ENCODE measurements at regions not wholly inside any gene's neighbourhood (a gene's known extent, or its start where the extent isn't known, plus 50 kb on each side); places are given as distances from the start of the nearest gene placed in this dataset.

- TF ChIP-seq EZH2 (IDR thresholded peaks at IDR 0.05; ENCODE audit: low read depth, unreplicated experiment) (no peak), CTCF (conservative IDR thresholded peaks at IDR 0.05; ENCODE audit: low read depth in 2 of 2) (no peak), STAT1 (IDR thresholded peaks at IDR 0.05; ENCODE audit: unreplicated experiment) (no peak), POLR2AphosphoS5 (IDR thresholded peaks at IDR 0.05; ENCODE audit: low read depth) (no peak), JUNB (IDR thresholded peaks at IDR 0.05; ENCODE audit: unreplicated experiment) (no peak), REST (IDR thresholded peaks at IDR 0.05; ENCODE audit: unreplicated experiment) (no peak), ETS1 (IDR thresholded peaks at IDR 0.05) (no peak), CREB1 (CRISPR knock-in tag; IDR thresholded peaks at IDR 0.05; ENCODE audit: low read depth) (no peak), EZH2phosphoT487 (IDR thresholded peaks at IDR 0.05; ENCODE audit: unreplicated experiment) (no peak), NANOG (IDR thresholded peaks at IDR 0.05; ENCODE audit: borderline replicate concordance) (no peak), ZNF331 (CRISPR knock-in tag; IDR thresholded peaks at IDR 0.05; ENCODE audit: low read depth) (no peak), ZNF462 (CRISPR knock-in tag; IDR thresholded peaks at IDR 0.05) (no peak), ZNF114 (CRISPR knock-in tag; IDR thresholded peaks at IDR 0.05) (no peak)
Observed at GRCh38 chr5:3033033-3033755, 281.7 kb upstream of the IRX2 start.
